ENCODE measurements at regions not wholly inside any gene's neighbourhood (a gene's known extent, or its start where the extent isn't known, plus 50 kb on each side); places are given as distances from the start of the nearest gene placed in this dataset.

GRCh38 chr18:44143072-44143471 lies 537.6 kb upstream of the SETBP1 start:
- H3K9me3 ChIP-seq (ENCODE audit: control extremely low read depth in 1 of 5, control insufficient read depth in 4 of 5, insufficient read depth in 2 of 5, low read depth in 1 of 5, low read length in 4 of 5), result no peaks in the 10 kb centered on the region
- no peaks in the 10 kb centered on the region for H3K4me1 ChIP-seq (ENCODE audit: control extremely low read depth in 1 of 4, control insufficient read depth in 4 of 4, insufficient read depth in 4 of 4, low read length in 3 of 4)
- DNase-seq, result no peak
- H3K27ac ChIP-seq (ENCODE audit: insufficient read depth in 1 of 2, low read depth in 1 of 2, low read length in 2 of 2, poor library complexity in 1 of 2, severe bottlenecking in 2 of 2), result no peak overlapping the region
- POLR2A ChIA-PET, result no interaction called here
- no peaks in the 10 kb centered on the region for H3K27me3 ChIP-seq (replicated peaks in 2 of 5; ENCODE audit: control insufficient read depth in 4 of 5, insufficient read depth in 5 of 5, low read length in 4 of 5)
- H3K4me3 ChIP-seq (ENCODE audit: control insufficient read depth in 1 of 7, extremely low read depth in 1 of 7, insufficient read depth in 4 of 7, low read depth in 2 of 7, low read length in 6 of 7), result no peak overlapping the region
- CTCF ChIA-PET, result no interaction called here
- H3K36me3 ChIP-seq (ENCODE audit: control insufficient read depth in 4 of 4, insufficient read depth in 4 of 4, low read length in 3 of 4), result no peaks in the 10 kb centered on the region

GRCh38 chr18:44149706-44150105 lies 531.0 kb upstream of the SETBP1 start:
- Histone ChIP-seq H3K27ac (ENCODE audit: insufficient read depth in 1 of 2, low read depth in 1 of 2, low read length in 2 of 2, poor library complexity in 1 of 2, severe bottlenecking in 2 of 2) (no peak overlapping the region), H3K36me3 (ENCODE audit: control insufficient read depth in 4 of 4, insufficient read depth in 4 of 4, low read length in 3 of 4) (no peaks in the 10 kb centered on the region), H3K27me3 (replicated peaks in 2 of 5; ENCODE audit: control insufficient read depth in 4 of 5, insufficient read depth in 5 of 5, low read length in 4 of 5) (no peaks in the 10 kb centered on the region), H3K4me3 (ENCODE audit: control insufficient read depth in 1 of 7, extremely low read depth in 1 of 7, insufficient read depth in 4 of 7, low read depth in 2 of 7, low read length in 6 of 7) (no peak overlapping the region), H3K9me3 (ENCODE audit: control extremely low read depth in 1 of 5, control insufficient read depth in 4 of 5, insufficient read depth in 2 of 5, low read depth in 1 of 5, low read length in 4 of 5) (no peaks in the 10 kb centered on the region), H3K4me1 (ENCODE audit: control extremely low read depth in 1 of 4, control insufficient read depth in 4 of 4, insufficient read depth in 4 of 4, low read length in 3 of 4) (no peaks in the 10 kb centered on the region)
- ChIA-PET POLR2A (no interaction called here), CTCF (no interaction called here)
- WGBS (ENCODE audit: insufficient coverage), result no CpG with 5 or more reads among the region's 1 CpG
- DNase-seq, result no peak

- DNase-seq, result no peak
- no peaks in the 10 kb centered on the region for H3K27me3 ChIP-seq (replicated peaks in 2 of 5; ENCODE audit: control insufficient read depth in 4 of 5, insufficient read depth in 5 of 5, low read length in 4 of 5)
- POLR2A ChIA-PET, result no interaction called here
- H3K4me3 ChIP-seq (ENCODE audit: control insufficient read depth in 1 of 7, extremely low read depth in 1 of 7, insufficient read depth in 4 of 7, low read depth in 2 of 7, low read length in 6 of 7), result no peak overlapping the region
- no peaks in the 10 kb centered on the region for H3K36me3 ChIP-seq (ENCODE audit: control insufficient read depth in 4 of 4, insufficient read depth in 4 of 4, low read length in 3 of 4)
- no peaks in the 10 kb centered on the region for H3K9me3 ChIP-seq (ENCODE audit: control extremely low read depth in 1 of 5, control insufficient read depth in 4 of 5, insufficient read depth in 2 of 5, low read depth in 1 of 5, low read length in 4 of 5)
- H3K4me1 ChIP-seq (ENCODE audit: control extremely low read depth in 1 of 4, control insufficient read depth in 4 of 4, insufficient read depth in 4 of 4, low read length in 3 of 4), result no peaks in the 10 kb centered on the region
- no peak overlapping the region for H3K27ac ChIP-seq (ENCODE audit: insufficient read depth in 1 of 2, low read depth in 1 of 2, low read length in 2 of 2, poor library complexity in 1 of 2, severe bottlenecking in 2 of 2)
- 89% methylated on average over 1 of the region's 2 CpGs for WGBS (ENCODE audit: insufficient coverage)
- CTCF ChIA-PET, result interaction anchor here (1.1 to 1.3 kb wide), 2 partner anchors 13 to 23 kb away, joined by 3 read pairs; no protein-coding TSS in a partner anchor
Observed at GRCh38 chr18:44153981-44154380, 526.7 kb upstream of the SETBP1 start.

- Histone ChIP-seq H3K27me3 (replicated peaks in 2 of 5; ENCODE audit: control insufficient read depth in 4 of 5, insufficient read depth in 5 of 5, low read length in 4 of 5) (no peaks in the 10 kb centered on the region), H3K36me3 (ENCODE audit: control insufficient read depth in 4 of 4, insufficient read depth in 4 of 4, low read length in 3 of 4) (no peaks in the 10 kb centered on the region), H3K9me3 (ENCODE audit: control extremely low read depth in 1 of 5, control insufficient read depth in 4 of 5, insufficient read depth in 2 of 5, low read depth in 1 of 5, low read length in 4 of 5) (no peaks in the 10 kb centered on the region), H3K27ac (ENCODE audit: insufficient read depth in 1 of 2, low read depth in 1 of 2, low read length in 2 of 2, poor library complexity in 1 of 2, severe bottlenecking in 2 of 2) (no peak overlapping the region), H3K4me3 (ENCODE audit: control insufficient read depth in 1 of 7, extremely low read depth in 1 of 7, insufficient read depth in 4 of 7, low read depth in 2 of 7, low read length in 6 of 7) (no peak overlapping the region), H3K4me1 (ENCODE audit: control extremely low read depth in 1 of 4, control insufficient read depth in 4 of 4, insufficient read depth in 4 of 4, low read length in 3 of 4) (no peaks in the 10 kb centered on the region)
- 100% methylated on average over 2 of the region's 3 CpGs for WGBS (ENCODE audit: insufficient coverage)
- CTCF ChIA-PET, result no interaction called here
- DNase-seq, result no peak
- POLR2A ChIA-PET, result no interaction called here
Observed at GRCh38 chr18:44156126-44156525, 524.6 kb upstream of the SETBP1 start.

GRCh38 chr18:44156776-44157335 lies 523.8 kb upstream of the SETBP1 start:
- no peak overlapping the region for H3K4me3 ChIP-seq (ENCODE audit: control insufficient read depth in 1 of 7, extremely low read depth in 1 of 7, insufficient read depth in 4 of 7, low read depth in 2 of 7, low read length in 6 of 7)
- no peaks in the 10 kb centered on the region for H3K36me3 ChIP-seq (ENCODE audit: control insufficient read depth in 4 of 4, insufficient read depth in 4 of 4, low read length in 3 of 4)
- no peaks in the 10 kb centered on the region for H3K4me1 ChIP-seq (ENCODE audit: control extremely low read depth in 1 of 4, control insufficient read depth in 4 of 4, insufficient read depth in 4 of 4, low read length in 3 of 4)
- H3K27ac ChIP-seq (ENCODE audit: insufficient read depth in 1 of 2, low read depth in 1 of 2, low read length in 2 of 2, poor library complexity in 1 of 2, severe bottlenecking in 2 of 2), result no peak overlapping the region
- POLR2A ChIA-PET, result no interaction called here
- DNase-seq, result no peak
- H3K27me3 ChIP-seq (replicated peaks in 2 of 5; ENCODE audit: control insufficient read depth in 4 of 5, insufficient read depth in 5 of 5, low read length in 4 of 5), result no peaks in the 10 kb centered on the region
- WGBS (ENCODE audit: insufficient coverage), result 87% methylated on average over 5 of the region's 7 CpGs
- peaks cover 0 to under 1% (median 0%) of the 10 kb centered on the region in 5 experiments for H3K9me3 ChIP-seq (ENCODE audit: control extremely low read depth in 1 of 5, control insufficient read depth in 4 of 5, insufficient read depth in 2 of 5, low read depth in 1 of 5, low read length in 4 of 5)
- CTCF ChIA-PET, result no interaction called here

GRCh38 chr18:44170208-44170880 lies 510.3 kb upstream of the SETBP1 start:
- CTCF ChIA-PET, result no interaction called here
- POLR2A ChIA-PET, result no interaction called here
- WGBS (ENCODE audit: insufficient coverage), result no CpG with 5 or more reads among the region's 1 CpG

GRCh38 chr18:44171301-44171700 lies 509.4 kb upstream of the SETBP1 start:
- no CpG with 5 or more reads among the region's 5 CpGs for WGBS (ENCODE audit: insufficient coverage)
- no peak for DNase-seq
- no peaks in the 10 kb centered on the region for H3K4me1 ChIP-seq (ENCODE audit: control extremely low read depth in 1 of 4, control insufficient read depth in 4 of 4, insufficient read depth in 4 of 4, low read length in 3 of 4)
- no peaks in the 10 kb centered on the region for H3K9me3 ChIP-seq (ENCODE audit: control extremely low read depth in 1 of 5, control insufficient read depth in 4 of 5, insufficient read depth in 2 of 5, low read depth in 1 of 5, low read length in 4 of 5)
- H3K36me3 ChIP-seq (ENCODE audit: control insufficient read depth in 4 of 4, insufficient read depth in 4 of 4, low read length in 3 of 4), result no peaks in the 10 kb centered on the region
- no peak overlapping the region for H3K27ac ChIP-seq (ENCODE audit: insufficient read depth in 1 of 2, low read depth in 1 of 2, low read length in 2 of 2, poor library complexity in 1 of 2, severe bottlenecking in 2 of 2)
- no peaks in the 10 kb centered on the region for H3K27me3 ChIP-seq (replicated peaks in 2 of 5; ENCODE audit: control insufficient read depth in 4 of 5, insufficient read depth in 5 of 5, low read length in 4 of 5)
- POLR2A ChIA-PET, result no interaction called here
- H3K4me3 ChIP-seq (ENCODE audit: control insufficient read depth in 1 of 7, extremely low read depth in 1 of 7, insufficient read depth in 4 of 7, low read depth in 2 of 7, low read length in 6 of 7), result no peak overlapping the region
- CTCF ChIA-PET, result no interaction called here

More at GRCh38 chr18:44170208-44170880, 510.3 kb upstream of the SETBP1 start:
- Histone ChIP-seq H3K4me3 (ENCODE audit: control insufficient read depth in 1 of 7, extremely low read depth in 1 of 7, insufficient read depth in 4 of 7, low read depth in 2 of 7, low read length in 6 of 7) (no peak overlapping the region), H3K27ac (ENCODE audit: insufficient read depth in 1 of 2, low read depth in 1 of 2, low read length in 2 of 2, poor library complexity in 1 of 2, severe bottlenecking in 2 of 2) (no peak overlapping the region), H3K36me3 (ENCODE audit: control insufficient read depth in 4 of 4, insufficient read depth in 4 of 4, low read length in 3 of 4) (no peaks in the 10 kb centered on the region), H3K4me1 (ENCODE audit: control extremely low read depth in 1 of 4, control insufficient read depth in 4 of 4, insufficient read depth in 4 of 4, low read length in 3 of 4) (no peaks in the 10 kb centered on the region), H3K27me3 (replicated peaks in 2 of 5; ENCODE audit: control insufficient read depth in 4 of 5, insufficient read depth in 5 of 5, low read length in 4 of 5) (no peaks in the 10 kb centered on the region), H3K9me3 (ENCODE audit: control extremely low read depth in 1 of 5, control insufficient read depth in 4 of 5, insufficient read depth in 2 of 5, low read depth in 1 of 5, low read length in 4 of 5) (no peaks in the 10 kb centered on the region)
- DNase-seq, result no peak
